ENCODE measurements at regions not wholly inside any gene's neighbourhood (a gene's known extent, or its start where the extent isn't known, plus 50 kb on each side); places are given as distances from the start of the nearest gene placed in this dataset.

- DNase-seq = no peak
These were observed 58.2 kb downstream of the MEX3B start for GRCh38 chr15:81987628-81988027.

DNA sequence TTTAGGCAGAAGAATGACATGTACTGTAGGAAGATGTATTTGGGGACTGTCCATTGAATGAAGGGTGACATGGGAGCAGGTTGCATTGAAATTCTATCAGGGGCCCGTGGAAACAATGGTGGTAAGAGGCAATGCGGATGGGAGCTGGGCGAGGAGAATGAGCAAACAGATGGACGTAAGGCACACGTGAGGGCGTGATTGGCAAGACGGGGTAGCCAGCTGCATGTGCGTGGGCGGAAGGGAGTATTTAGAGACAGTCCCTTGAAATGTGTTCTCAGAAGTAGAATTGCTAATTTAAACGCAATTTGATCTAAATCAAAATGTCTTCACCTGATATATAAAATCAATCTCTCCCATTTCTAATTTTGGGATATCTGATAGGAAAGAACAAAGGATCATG lies 62.3 kb downstream of the MEX3B start:
- DNase-seq = no peak

GRCh38 chr15:81982808-81983207 lies 63.0 kb downstream of the MEX3B start:
- no peak for DNase-seq

DNA sequence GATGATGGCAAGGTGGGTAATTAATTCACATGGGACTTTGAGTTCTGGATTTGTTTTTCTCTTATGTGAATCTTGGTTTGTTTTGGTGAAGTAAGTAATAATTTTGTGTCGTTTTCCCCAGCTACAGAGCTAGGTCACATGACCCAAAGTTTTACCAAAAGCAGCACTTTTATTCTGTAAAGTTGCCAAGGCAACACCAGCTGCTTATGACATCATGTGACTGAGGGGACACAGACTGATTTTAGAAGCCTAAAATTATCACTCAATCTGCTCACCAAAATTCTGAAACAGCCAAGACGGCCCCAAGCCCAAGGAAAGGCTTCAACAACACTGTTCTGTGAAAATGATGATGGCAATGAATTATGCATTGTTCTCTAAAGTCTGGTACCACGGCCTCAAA lies 63.9 kb downstream of the MEX3B start:
- no peak for DNase-seq

DNA sequence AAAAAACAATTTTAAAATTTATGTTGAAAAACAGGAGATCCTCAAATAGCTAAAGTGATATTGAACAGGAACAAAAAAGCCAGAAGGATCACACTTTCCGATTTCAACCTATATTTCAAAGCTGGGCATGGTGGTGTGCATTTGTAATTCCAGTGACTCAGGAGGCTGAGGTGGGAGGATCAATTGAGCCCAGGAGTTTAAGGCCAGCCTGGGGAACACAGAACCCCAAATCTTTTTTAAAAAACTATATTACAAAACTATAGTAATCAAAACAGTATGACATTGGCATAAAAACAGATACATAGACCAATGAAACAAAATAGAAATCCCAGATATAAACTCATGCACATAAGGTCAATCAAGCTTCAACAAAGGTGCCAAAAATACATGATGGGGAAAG lies 68.4 kb downstream of the MEX3B start:
- DNase-seq = no peak

GRCh38 chr15:81968691-81969090 lies 77.1 kb downstream of the MEX3B start:
- no peak for DNase-seq

DNA sequence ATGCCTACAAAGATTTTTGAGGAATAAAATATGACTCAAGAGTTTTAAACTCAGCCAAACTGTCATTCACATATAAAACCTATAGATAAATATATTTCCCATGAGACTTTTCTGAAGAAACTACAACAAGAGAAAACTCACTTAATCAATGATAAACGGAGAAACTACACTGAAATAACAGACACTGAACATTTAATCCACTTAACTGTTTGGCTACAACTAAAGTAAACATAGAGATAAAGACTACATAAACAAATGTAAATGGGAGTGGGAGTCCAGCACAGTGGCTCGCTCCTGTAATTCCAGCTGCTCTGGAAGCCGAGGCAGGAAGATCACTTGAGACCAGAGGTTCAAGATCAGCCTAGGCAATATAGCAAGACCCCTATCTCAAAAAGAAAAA lies 79.2 kb downstream of the MEX3B start:
- DNase-seq = no peak

DNA sequence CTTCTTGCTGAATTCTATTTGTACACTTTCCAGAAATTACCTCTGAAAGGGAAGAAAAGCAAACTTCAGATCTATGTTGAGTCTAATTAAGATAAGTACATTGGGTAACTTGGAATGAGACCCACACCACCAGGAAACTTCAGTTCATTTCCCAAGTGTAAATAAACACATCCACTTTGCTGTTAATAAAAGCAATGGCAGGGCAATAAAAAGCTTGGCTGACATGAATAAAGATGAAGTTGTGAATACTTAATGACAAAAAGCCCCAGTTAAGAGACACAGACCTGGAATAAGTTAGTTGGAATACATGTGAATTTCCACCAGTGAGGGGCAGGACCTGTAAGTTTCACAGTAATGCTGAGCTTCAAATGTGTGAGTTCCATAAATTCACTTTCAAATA lies 83.3 kb downstream of the MEX3B start:
- no peak for DNase-seq

- DNase-seq = no peak
These were observed 86.6 kb downstream of the MEX3B start for GRCh38 chr15:81959196-81959595.

DNA sequence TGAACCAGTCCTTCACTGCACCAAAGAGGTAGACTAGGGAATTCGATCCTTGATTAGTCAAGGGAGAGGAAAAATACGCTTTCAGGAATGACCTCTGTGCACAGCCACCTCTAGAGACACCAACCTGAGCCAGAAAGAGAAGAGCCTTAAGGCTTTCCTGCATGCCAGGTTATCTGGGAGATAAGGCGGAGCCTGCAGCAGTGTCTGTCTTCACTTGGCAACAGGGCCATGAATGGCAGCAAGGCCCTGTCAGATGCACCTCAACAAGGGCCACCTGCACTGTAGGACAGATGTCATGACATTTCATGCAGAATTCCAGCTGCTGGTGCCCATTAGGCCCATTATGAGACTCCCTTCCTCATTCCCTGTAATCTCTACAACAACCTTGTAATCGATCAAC lies 88.1 kb downstream of the MEX3B start:
- DNase-seq = no peak

- DNase-seq = no peak
These were observed 90.3 kb downstream of the MEX3B start for GRCh38 chr15:81955382-81956062.

- no peak for DNase-seq
These were observed 91.5 kb downstream of the MEX3B start for GRCh38 chr15:81954158-81954783.

GRCh38 chr15:81950841-81951414 lies 94.9 kb downstream of the MEX3B start:
- DNase-seq = no peak

GRCh38 chr15:81948751-81949150 lies 97.1 kb downstream of the MEX3B start:
- DNase-seq = no peak

- no peak for DNase-seq
These were observed 97.6 kb downstream of the MEX3B start for GRCh38 chr15:81948222-81948621.

- DNase-seq = no peak
These were observed 98.3 kb downstream of the MEX3B start for GRCh38 chr15:81947548-81947947.

- DNase-seq = no peak
These were observed 100.7 kb downstream of the MEX3B start for GRCh38 chr15:81945014-81945615.

GRCh38 chr15:81942655-81943195 lies 103.1 kb downstream of the MEX3B start:
- DNase-seq = no peak

- no peak for DNase-seq
These were observed 103.7 kb downstream of the MEX3B start for GRCh38 chr15:81942157-81942556.

DNA sequence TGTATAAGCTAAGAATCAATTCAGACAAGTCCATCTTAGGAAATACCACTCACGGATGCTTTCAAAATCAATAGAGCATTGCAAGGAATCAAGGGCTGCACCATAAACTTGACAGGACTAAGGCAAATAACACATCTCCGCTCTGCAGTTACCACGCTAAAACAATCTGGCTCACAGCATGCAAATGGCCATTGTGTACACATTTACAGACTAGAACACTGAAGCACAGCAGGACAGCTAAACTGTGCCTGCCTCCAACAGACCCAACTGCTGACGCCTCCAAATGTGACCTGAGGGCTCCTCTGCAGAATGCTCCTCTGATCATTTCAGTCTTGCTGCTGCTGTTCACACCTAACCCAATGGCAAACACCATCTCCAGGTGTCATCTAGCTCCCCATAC lies 104.3 kb downstream of the MEX3B start:
- no peak for DNase-seq

GRCh38 chr15:81940467-81941451 lies 105.1 kb downstream of the MEX3B start:
- DNase-seq = no peak

DNA sequence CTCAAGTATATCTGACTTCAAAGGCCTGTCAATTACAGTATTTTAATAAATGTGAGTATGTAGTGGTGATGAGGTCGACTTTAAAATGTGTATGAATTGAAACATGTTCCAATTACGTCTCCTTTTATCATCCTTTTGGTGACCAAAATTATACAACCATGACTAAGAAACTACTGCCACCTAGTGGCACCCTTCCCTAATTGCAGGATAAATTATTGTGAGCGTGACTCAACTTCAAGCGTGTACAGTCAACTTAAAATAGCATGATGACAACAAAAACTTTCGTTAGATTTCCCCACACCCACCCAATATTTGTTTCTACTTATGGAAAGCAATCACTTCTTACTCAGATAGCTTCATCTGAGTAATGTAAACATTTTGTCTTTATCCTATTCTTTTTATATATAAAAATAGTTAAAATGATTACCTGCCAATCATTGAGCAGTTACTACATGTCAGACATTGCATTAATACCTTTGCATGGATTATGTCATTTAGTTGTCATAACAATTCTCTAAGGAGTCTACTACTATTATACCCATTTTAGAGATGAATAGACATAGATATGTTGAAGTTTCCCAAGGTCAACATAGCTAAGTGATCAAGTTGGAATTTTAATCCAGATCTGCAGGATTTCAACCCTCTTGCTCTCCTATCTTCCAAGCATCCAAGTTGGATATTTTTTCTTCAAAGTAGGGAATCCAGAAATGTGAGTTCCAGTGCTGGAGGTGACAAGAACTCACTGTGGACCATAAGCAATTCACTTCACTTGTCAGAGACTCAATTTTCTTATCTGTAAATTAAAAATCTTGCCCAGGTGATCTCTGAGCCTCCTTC lies 106.0 kb downstream of the MEX3B start:
- DNase-seq = no peak

All from activated T-cell treated with anti-CD3 and anti-CD28 coated beads for 4 hours (primary cell).